Central memory CD8-positive, alpha-beta T cell (primary cell): ENCODE measurements at regions not wholly inside any gene's neighbourhood (a gene's known extent, or its start where the extent isn't known, plus 50 kb on each side); places are given as distances from the start of the nearest gene placed in this dataset.
"Not testable (repeated sequence)": the region's sequence is repeated elsewhere in the genome, so short reads cannot be mapped to it uniquely, and the experiment has no call there.

ENCODE experiments used
- ATAC-seq: fragments of 150-1000 bp; cut with Tn5 transposase; replicated peaks from 2 replicates; pipeline ENCODE4 v1.10.0; 2022; ENCODE audit warnings: mild to moderate bottlenecking, moderate FRiP score, moderate number of reproducible peaks; ENCODE audit not compliant: poor library complexity, severe bottlenecking; ENCODE audit errors: extremely low read depth
- DNase-seq, 2 donors: peaks; one replicate each; pipeline ENCODE4 v3.0.0; 2021; ENCODE audit warnings: low spot score in 2 of 2
- H3K27ac Mint-ChIP-seq: one replicate; pipeline ENCODE4 v1.8.0; 2022; ENCODE audit warnings: low read depth, mild to moderate bottlenecking, moderate library complexity, mixed read lengths
- H3K27me3 Mint-ChIP-seq: one replicate; pipeline ENCODE4 v1.8.0; 2022; ENCODE audit warnings: mixed read lengths
- H3K36me3 Mint-ChIP-seq: one replicate; pipeline ENCODE4 v1.8.0; 2022; ENCODE audit warnings: mild to moderate bottlenecking, moderate library complexity, mixed read lengths; ENCODE audit not compliant: insufficient read depth
- H3K4me1 Mint-ChIP-seq: one replicate; pipeline ENCODE4 v1.8.0; 2022; ENCODE audit warnings: mixed read lengths
- H3K4me3 Mint-ChIP-seq: one replicate; pipeline ENCODE4 v1.8.0; 2022; ENCODE audit warnings: mild to moderate bottlenecking, moderate library complexity, mixed read lengths
- H3K9me3 Mint-ChIP-seq: one replicate; pipeline ENCODE4 v1.8.0; 2022; ENCODE audit warnings: mixed read lengths

GRCh38 chr2:51920509-51920908 is 888.6 kb upstream of the NRXN1 start:
- Mint-ChIP-seq H3K9me3 (peaks cover 38% of the 10 kb centered on the region), H3K36me3 (no peaks in the 10 kb centered on the region), H3K27ac (no peak overlapping the region), H3K4me3 (no peak overlapping the region), H3K27me3 (no peaks in the 10 kb centered on the region), H3K4me1 (no peaks in the 10 kb centered on the region)
- DNase-seq (no peak), ATAC-seq (no peak)

GRCh38 chr2:51919395-51919794 is 887.5 kb upstream of the NRXN1 start:
- no peaks in the 10 kb centered on the region for H3K4me1 Mint-ChIP-seq
- no peaks in the 10 kb centered on the region for H3K36me3 Mint-ChIP-seq
- ATAC-seq (no peak), DNase-seq (no peak)
- H3K27me3 Mint-ChIP-seq, result no peaks in the 10 kb centered on the region
- H3K4me3 Mint-ChIP-seq, result no peak overlapping the region
- no peak overlapping the region for H3K27ac Mint-ChIP-seq
- peaks cover 41% of the 10 kb centered on the region for H3K9me3 Mint-ChIP-seq

- Mint-ChIP-seq H3K4me1 (no peaks in the 10 kb centered on the region), H3K4me3 (no peak overlapping the region), H3K27me3 (no peaks in the 10 kb centered on the region), H3K36me3 (no peaks in the 10 kb centered on the region), H3K9me3 (peaks cover 50% of the 10 kb centered on the region), H3K27ac (no peak overlapping the region)
- ATAC-seq, result no peak
- DNase-seq, result no peak
These were observed 886.2 kb upstream of the NRXN1 start for GRCh38 chr2:51918113-51918512.

GRCh38 chr2:51903728-51904127 is 871.8 kb upstream of the NRXN1 start:
- no peak overlapping the region for H3K4me3 Mint-ChIP-seq
- ATAC-seq (no peak), DNase-seq (no peak)
- H3K9me3 Mint-ChIP-seq, result peaks cover 17% of the 10 kb centered on the region
- H3K27me3 Mint-ChIP-seq, result no peaks in the 10 kb centered on the region
- no peak overlapping the region for H3K27ac Mint-ChIP-seq
- no peaks in the 10 kb centered on the region for H3K4me1 Mint-ChIP-seq
- no peaks in the 10 kb centered on the region for H3K36me3 Mint-ChIP-seq

GRCh38 chr2:51899643-51900042 is 867.7 kb upstream of the NRXN1 start:
- Mint-ChIP-seq H3K9me3 (peaks cover 17% of the 10 kb centered on the region), H3K4me3 (no peak overlapping the region), H3K27me3 (no peaks in the 10 kb centered on the region), H3K27ac (no peak overlapping the region), H3K4me1 (no peaks in the 10 kb centered on the region), H3K36me3 (no peaks in the 10 kb centered on the region)
- DNase-seq (no peak), ATAC-seq (no peak)

GRCh38 chr2:51894584-51894983 is 862.7 kb upstream of the NRXN1 start:
- H3K4me3 Mint-ChIP-seq, H3K36me3 Mint-ChIP-seq: not testable (repeated sequence)

GRCh38 chr2:51888120-51888519 is 856.2 kb upstream of the NRXN1 start:
- DNase-seq (no peak), ATAC-seq (no peak)
- Mint-ChIP-seq H3K4me1 (no peaks in the 10 kb centered on the region), H3K9me3 (peaks cover 26% of the 10 kb centered on the region), H3K4me3 (no peak overlapping the region), H3K27me3 (no peaks in the 10 kb centered on the region), H3K27ac (no peak overlapping the region), H3K36me3 (no peaks in the 10 kb centered on the region)

More at GRCh38 chr2:51894584-51894983, 862.7 kb upstream of the NRXN1 start:
- DNase-seq, H3K27ac Mint-ChIP-seq, ATAC-seq, H3K4me1 Mint-ChIP-seq, H3K27me3 Mint-ChIP-seq: not testable (repeated sequence)
- peaks cover 26% of the 10 kb centered on the region for H3K9me3 Mint-ChIP-seq

GRCh38 chr2:51881673-51882072 is 849.7 kb upstream of the NRXN1 start:
- DNase-seq, result no peak
- Mint-ChIP-seq H3K27me3 (no peaks in the 10 kb centered on the region), H3K4me1 (no peaks in the 10 kb centered on the region), H3K36me3 (no peaks in the 10 kb centered on the region), H3K9me3 (peaks cover 16% of the 10 kb centered on the region), H3K27ac (no peak overlapping the region), H3K4me3 (no peak overlapping the region)
- ATAC-seq, result no peak

- H3K27ac Mint-ChIP-seq, result no peak overlapping the region
- peaks cover 9% of the 10 kb centered on the region for H3K9me3 Mint-ChIP-seq
- DNase-seq (no peak), ATAC-seq (no peak)
- H3K4me1 Mint-ChIP-seq, result no peaks in the 10 kb centered on the region
- H3K27me3 Mint-ChIP-seq, result no peaks in the 10 kb centered on the region
- H3K4me3 Mint-ChIP-seq, result no peak overlapping the region
- no peaks in the 10 kb centered on the region for H3K36me3 Mint-ChIP-seq
These were observed 848.2 kb upstream of the NRXN1 start for GRCh38 chr2:51880153-51880552.

GRCh38 chr2:51866361-51866760 is 834.4 kb upstream of the NRXN1 start:
- Mint-ChIP-seq H3K9me3 (no peaks in the 10 kb centered on the region), H3K27ac (no peak overlapping the region), H3K4me3 (no peak overlapping the region), H3K4me1 (no peaks in the 10 kb centered on the region), H3K27me3 (no peaks in the 10 kb centered on the region), H3K36me3 (no peaks in the 10 kb centered on the region)
- DNase-seq (no peak), ATAC-seq (no peak)

- ATAC-seq (no peak), DNase-seq (no peak)
- Mint-ChIP-seq H3K4me3 (no peak overlapping the region), H3K27ac (no peak overlapping the region), H3K9me3 (peaks cover 14% of the 10 kb centered on the region), H3K27me3 (no peaks in the 10 kb centered on the region), H3K4me1 (no peaks in the 10 kb centered on the region), H3K36me3 (peaks cover 1% of the 10 kb centered on the region)
These were observed 827.3 kb upstream of the NRXN1 start for GRCh38 chr2:51859260-51859659.

GRCh38 chr2:51855683-51856082 is 823.8 kb upstream of the NRXN1 start:
- H3K4me3 Mint-ChIP-seq, result no peak overlapping the region
- DNase-seq (no peak), ATAC-seq (no peak)
- H3K27ac Mint-ChIP-seq, result no peak overlapping the region
- no peaks in the 10 kb centered on the region for H3K4me1 Mint-ChIP-seq
- peaks cover 14% of the 10 kb centered on the region for H3K9me3 Mint-ChIP-seq
- peaks cover 1% of the 10 kb centered on the region for H3K36me3 Mint-ChIP-seq
- no peaks in the 10 kb centered on the region for H3K27me3 Mint-ChIP-seq

- Mint-ChIP-seq H3K4me3 (no peak overlapping the region), H3K4me1 (no peaks in the 10 kb centered on the region), H3K9me3 (peaks cover 30% of the 10 kb centered on the region), H3K36me3 (no peaks in the 10 kb centered on the region), H3K27me3 (no peaks in the 10 kb centered on the region), H3K27ac (no peak overlapping the region)
- DNase-seq, result no peak
- no peak for ATAC-seq
These were observed 814.9 kb upstream of the NRXN1 start for GRCh38 chr2:51846796-51847195.

- H3K9me3 Mint-ChIP-seq, result peaks cover 30% of the 10 kb centered on the region
- DNase-seq (no peak), ATAC-seq (no peak)
- no peak overlapping the region for H3K27ac Mint-ChIP-seq
- H3K4me1 Mint-ChIP-seq, result no peaks in the 10 kb centered on the region
- no peaks in the 10 kb centered on the region for H3K36me3 Mint-ChIP-seq
- no peaks in the 10 kb centered on the region for H3K27me3 Mint-ChIP-seq
- no peak overlapping the region for H3K4me3 Mint-ChIP-seq
These were observed 814.1 kb upstream of the NRXN1 start for GRCh38 chr2:51846018-51846417.
